NCI-H1417 treated with DMSO at 0.1 percent for 48 hours (cell line): ENCODE measurements at regions not wholly inside any gene's neighbourhood (a gene's known extent, or its start where the extent isn't known, plus 50 kb on each side); places are given as distances from the start of the nearest gene placed in this dataset.
A peak's percentile ranks its signal among the peaks of the same experiment; 100 is the strongest.

Experiments
- DNase-seq: peaks from one replicate; lab custom pipeline; 2025; lab: John Stamatoyannopoulos, UW

- DNase-seq, result no peak
Measured at GRCh38 chr2:228707846-228708245, 526.4 kb upstream of the SPHKAP start.

GRCh38 chr2:228705318-228705717 lies 523.8 kb upstream of the SPHKAP start:
- no peak for DNase-seq

GRCh38 chr2:228703152-228703551 lies 521.7 kb upstream of the SPHKAP start:
- no peak for DNase-seq

GRCh38 chr2:228701506-228701905 lies 520.0 kb upstream of the SPHKAP start:
- no peak for DNase-seq

GRCh38 chr2:228700638-228701037 lies 519.2 kb upstream of the SPHKAP start:
- no peak for DNase-seq

- DNase-seq, result no peak
Measured at GRCh38 chr2:228699888-228700287, 518.4 kb upstream of the SPHKAP start.

- peak; percentile 37 for DNase-seq
Measured at GRCh38 chr2:228699400-228699799, 517.9 kb upstream of the SPHKAP start.

- no peak for DNase-seq
Measured at GRCh38 chr2:228698963-228699362, 517.5 kb upstream of the SPHKAP start.

- DNase-seq, result no peak
Measured at GRCh38 chr2:228697456-228697855, 516.0 kb upstream of the SPHKAP start.

- DNase-seq, result no peak
Measured at GRCh38 chr2:228690681-228691080, 509.2 kb upstream of the SPHKAP start.

GRCh38 chr2:228689053-228689452 lies 507.6 kb upstream of the SPHKAP start:
- DNase-seq, result no peak

- no peak for DNase-seq
Measured at GRCh38 chr2:228688007-228688645, 506.6 kb upstream of the SPHKAP start.

- DNase-seq, result no peak
Measured at GRCh38 chr2:228681979-228682378, 500.5 kb upstream of the SPHKAP start.

- no peak for DNase-seq
Measured at GRCh38 chr2:228681426-228681825, 499.9 kb upstream of the SPHKAP start.

GRCh38 chr2:228678110-228678509 lies 496.6 kb upstream of the SPHKAP start:
- no peak for DNase-seq

GRCh38 chr2:228675646-228676045 lies 494.2 kb upstream of the SPHKAP start:
- no peak for DNase-seq

- DNase-seq, result no peak
Measured at GRCh38 chr2:228675091-228675490, 493.6 kb upstream of the SPHKAP start.

- no peak for DNase-seq
Measured at GRCh38 chr2:228673876-228674554, 492.5 kb upstream of the SPHKAP start.

GRCh38 chr2:228669690-228670089 lies 488.2 kb upstream of the SPHKAP start:
- DNase-seq, result no peak

GRCh38 chr2:228665232-228665631 lies 483.7 kb upstream of the SPHKAP start:
- DNase-seq, result no peak

GRCh38 chr2:228658998-228659397 lies 477.5 kb upstream of the SPHKAP start:
- no peak for DNase-seq

GRCh38 chr2:228657807-228658402 lies 476.4 kb upstream of the SPHKAP start:
- DNase-seq, result no peak

GRCh38 chr2:228655331-228655730 lies 473.8 kb upstream of the SPHKAP start:
- DNase-seq, result no peak

GRCh38 chr2:228654707-228655106 lies 473.2 kb upstream of the SPHKAP start:
- DNase-seq, result no peak
